ENCODE measurements at regions not wholly inside any gene's neighbourhood (a gene's known extent, or its start where the extent isn't known, plus 50 kb on each side); places are given as distances from the start of the nearest gene placed in this dataset.

- H3K27me3 ChIP-seq: no peaks in the 10 kb centered on the region
Measured at GRCh38 chr14:58697930-58698642, 60.3 kb downstream of the DACT1 start.

GRCh38 chr14:58699681-58700205, 62.0 kb downstream of the DACT1 start:
- no peak overlapping the region for H3K4me3 ChIP-seq
- no peak for DNase-seq (ENCODE audit: low spot score)
- H3K27me3 ChIP-seq: no peaks in the 10 kb centered on the region
- no peaks in the 10 kb centered on the region for H3K36me3 ChIP-seq
- H3K27ac ChIP-seq: no peak overlapping the region
- no peaks in the 10 kb centered on the region for H3K9me3 ChIP-seq
- no peak for TF ChIP-seq CTCF (IDR thresholded peaks at IDR 0.05)
- no peaks in the 10 kb centered on the region for H3K4me1 ChIP-seq

More at GRCh38 chr14:58697930-58698642, 60.3 kb downstream of the DACT1 start:
- no peak for TF ChIP-seq CTCF (IDR thresholded peaks at IDR 0.05)
- no peaks in the 10 kb centered on the region for H3K4me1 ChIP-seq
- H3K36me3 ChIP-seq: no peaks in the 10 kb centered on the region
- DNase-seq (ENCODE audit: low spot score): no peak
- no peak overlapping the region for H3K4me3 ChIP-seq
- no peak overlapping the region for H3K27ac ChIP-seq
- no peaks in the 10 kb centered on the region for H3K9me3 ChIP-seq

GRCh38 chr14:58701156-58701555, 63.4 kb downstream of the DACT1 start:
- H3K27ac ChIP-seq: no peak overlapping the region

GRCh38 chr14:58701604-58702003, 63.8 kb downstream of the DACT1 start:
- no peaks in the 10 kb centered on the region for H3K27me3 ChIP-seq
- no peak overlapping the region for H3K4me3 ChIP-seq
- no peaks in the 10 kb centered on the region for H3K4me1 ChIP-seq
- DNase-seq (ENCODE audit: low spot score): no peak
- H3K9me3 ChIP-seq: no peaks in the 10 kb centered on the region
- no peaks in the 10 kb centered on the region for H3K36me3 ChIP-seq
- H3K27ac ChIP-seq: no peak overlapping the region
- no peak for TF ChIP-seq CTCF (IDR thresholded peaks at IDR 0.05)

More at GRCh38 chr14:58701156-58701555, 63.4 kb downstream of the DACT1 start:
- H3K4me3 ChIP-seq: no peak overlapping the region
- H3K27me3 ChIP-seq: no peaks in the 10 kb centered on the region
- DNase-seq (ENCODE audit: low spot score): no peak
- H3K9me3 ChIP-seq: no peaks in the 10 kb centered on the region
- H3K4me1 ChIP-seq: no peaks in the 10 kb centered on the region
- no peaks in the 10 kb centered on the region for H3K36me3 ChIP-seq
- TF ChIP-seq CTCF (IDR thresholded peaks at IDR 0.05): no peak

GRCh38 chr14:58702441-58703160, 64.8 kb downstream of the DACT1 start:
- no peaks in the 10 kb centered on the region for H3K27me3 ChIP-seq
- no peaks in the 10 kb centered on the region for H3K36me3 ChIP-seq
- H3K27ac ChIP-seq: no peak overlapping the region
- no peaks in the 10 kb centered on the region for H3K4me1 ChIP-seq
- no peaks in the 10 kb centered on the region for H3K9me3 ChIP-seq
- no peak for TF ChIP-seq CTCF (IDR thresholded peaks at IDR 0.05)
- H3K4me3 ChIP-seq: no peak overlapping the region
- no peak for DNase-seq (ENCODE audit: low spot score)

All from right atrium auricular region (tissue), 2 donors.